Mesothelial cell of epicardium (in vitro differentiated cells): ENCODE measurements at regions not wholly inside any gene's neighbourhood (a gene's known extent, or its start where the extent isn't known, plus 50 kb on each side); places are given as distances from the start of the nearest gene placed in this dataset.

ENCODE experiments used
- DNase-seq, 2 experiments: peaks; one replicate each; pipeline ENCODE4 v3.0.0; 2021; ENCODE audit warnings: low spot score in 2 of 2; ENCODE audit not compliant: unreplicated experiment in 2 of 2
- H3K27ac Mint-ChIP-seq: 2 replicates; pipeline ENCODE4 v1.8.0; 2021; ENCODE audit warnings: mixed read lengths
- H3K27me3 Mint-ChIP-seq: 2 replicates; pipeline ENCODE4 v1.8.0; 2021; ENCODE audit warnings: low read depth, mixed read lengths
- H3K36me3 Mint-ChIP-seq: 2 replicates; pipeline ENCODE4 v1.8.0; 2021; ENCODE audit warnings: mixed read lengths
- H3K4me1 Mint-ChIP-seq: 2 replicates; pipeline ENCODE4 v1.8.0; 2021; ENCODE audit warnings: mixed read lengths
- H3K4me3 Mint-ChIP-seq: 2 replicates; pipeline ENCODE4 v1.8.0; 2021; ENCODE audit warnings: mild to moderate bottlenecking, moderate library complexity, mixed read lengths
- H3K9me3 Mint-ChIP-seq: 2 replicates; pipeline ENCODE4 v1.8.0; 2021; ENCODE audit warnings: mixed read lengths
- CTCF ChIP-seq: fragments of 200-600 bp; sonication (generic); IDR thresholded peaks from one replicate; pipeline ENCODE4 v1.5.0; 2021; ENCODE audit warnings: antibody characterized with exemption; ENCODE audit not compliant: unreplicated experiment

GRCh38 chr9:87087197-87087596, 139.9 kb upstream of the GAS1 start:
- Mint-ChIP-seq H3K4me1 (peaks cover 14% of the 10 kb centered on the region), H3K36me3 (no peaks in the 10 kb centered on the region), H3K4me3 (no peak overlapping the region), H3K27ac (no peak overlapping the region), H3K27me3 (no peaks in the 10 kb centered on the region), H3K9me3 (peaks cover 8% of the 10 kb centered on the region)
- DNase-seq, result no peak
- no peak for TF ChIP-seq CTCF

GRCh38 chr9:87088192-87088591, 140.9 kb upstream of the GAS1 start:
- Mint-ChIP-seq H3K27ac (no peak overlapping the region), H3K27me3 (no peaks in the 10 kb centered on the region), H3K36me3 (no peaks in the 10 kb centered on the region), H3K9me3 (peaks cover 8% of the 10 kb centered on the region), H3K4me1 (peaks cover 10% of the 10 kb centered on the region), H3K4me3 (no peak overlapping the region)
- no peak for DNase-seq
- TF ChIP-seq CTCF, result no peak

- no peak for DNase-seq
- Mint-ChIP-seq H3K4me3 (no peak overlapping the region), H3K4me1 (peaks cover 6% of the 10 kb centered on the region), H3K27ac (no peak overlapping the region), H3K36me3 (no peaks in the 10 kb centered on the region), H3K9me3 (peaks cover 8% of the 10 kb centered on the region), H3K27me3 (no peaks in the 10 kb centered on the region)
- TF ChIP-seq CTCF, result no peak
Measured at GRCh38 chr9:87088621-87089365, 141.5 kb upstream of the GAS1 start.

- TF ChIP-seq CTCF, result no peak
- Mint-ChIP-seq H3K36me3 (no peaks in the 10 kb centered on the region), H3K27ac (no peak overlapping the region), H3K4me3 (no peak overlapping the region), H3K9me3 (peaks cover 8% of the 10 kb centered on the region), H3K4me1 (peaks cover 6% of the 10 kb centered on the region), H3K27me3 (no peaks in the 10 kb centered on the region)
- no peak for DNase-seq
Measured at GRCh38 chr9:87089506-87089905, 142.2 kb upstream of the GAS1 start.

- Mint-ChIP-seq H3K36me3 (no peaks in the 10 kb centered on the region), H3K27ac (no peak overlapping the region), H3K4me3 (no peak overlapping the region), H3K4me1 (peaks cover 5% of the 10 kb centered on the region), H3K27me3 (no peaks in the 10 kb centered on the region), H3K9me3 (peaks cover 8% of the 10 kb centered on the region)
- DNase-seq, result no peak
- no peak for TF ChIP-seq CTCF
Measured at GRCh38 chr9:87089929-87090328, 142.6 kb upstream of the GAS1 start.
